ENCODE measurements at regions not wholly inside any gene's neighbourhood (a gene's known extent, or its start where the extent isn't known, plus 50 kb on each side); places are given as distances from the start of the nearest gene placed in this dataset.

GRCh38 chr12:94039199-94039840 is 109.1 kb upstream of the PLXNC1 start:
- H3K9me3 ChIP-seq (ENCODE audit: control insufficient read depth in 2 of 2, low read length in 2 of 2) = peaks cover 0 to 4% of the 10 kb centered on the region in 2 donors
- no peak overlapping the region for H3K27ac ChIP-seq (ENCODE audit: low read depth in 2 of 2, low read length in 2 of 2)

DNA sequence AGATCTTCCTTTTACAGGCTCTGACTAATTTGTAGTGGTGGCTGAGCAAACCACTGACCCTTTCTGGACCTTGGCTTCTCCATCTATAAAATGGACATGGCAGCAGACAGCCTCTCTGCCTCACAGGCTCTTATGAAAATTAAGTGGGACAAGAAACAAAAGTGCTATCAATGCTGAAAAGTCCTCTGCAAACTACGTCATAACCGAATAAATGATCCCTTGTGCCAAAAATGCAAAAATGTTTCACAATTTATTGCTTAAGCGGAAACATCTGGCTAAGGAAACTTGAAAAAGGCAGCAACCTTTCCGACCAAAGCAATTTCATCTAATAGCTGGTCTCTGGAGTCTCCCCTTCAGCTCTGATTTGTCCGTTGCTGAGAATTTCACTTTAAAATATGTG is 108.5 kb upstream of the PLXNC1 start:
- H3K4me1 ChIP-seq (ENCODE audit: control insufficient read depth in 2 of 2, insufficient read depth in 2 of 2, low read length in 2 of 2) = no peaks in the 10 kb centered on the region

More at GRCh38 chr12:94039199-94039840, 109.1 kb upstream of the PLXNC1 start:
- Histone ChIP-seq H3K9ac (ENCODE audit: low read depth in 1 of 2, low read length in 2 of 2) (no peak overlapping the region), H3K36me3 (ENCODE audit: control insufficient read depth in 2 of 2, insufficient read depth in 2 of 2, low read length in 2 of 2) (no peaks in the 10 kb centered on the region), H3K4me1 (ENCODE audit: control insufficient read depth in 2 of 2, insufficient read depth in 2 of 2, low read length in 2 of 2) (peaks cover 0 to 1% of the 10 kb centered on the region in 2 donors), H3K4me3 (ENCODE audit: low read length in 2 of 2) (no peak overlapping the region), H3K27me3 (ENCODE audit: control insufficient read depth in 2 of 2, insufficient read depth in 2 of 2, low read length in 2 of 2) (no peaks in the 10 kb centered on the region)

GRCh38 chr12:94041850-94042249 is 106.5 kb upstream of the PLXNC1 start:
- Histone ChIP-seq H3K27ac (ENCODE audit: low read depth in 2 of 2, low read length in 2 of 2) (no peak overlapping the region), H3K9me3 (ENCODE audit: control insufficient read depth in 2 of 2, low read length in 2 of 2) (no peaks in the 10 kb centered on the region), H3K4me1 (ENCODE audit: control insufficient read depth in 2 of 2, insufficient read depth in 2 of 2, low read length in 2 of 2) (no peaks in the 10 kb centered on the region), H3K27me3 (ENCODE audit: control insufficient read depth in 2 of 2, insufficient read depth in 2 of 2, low read length in 2 of 2) (no peaks in the 10 kb centered on the region), H3K4me3 (ENCODE audit: low read length in 2 of 2) (no peak overlapping the region), H3K36me3 (ENCODE audit: control insufficient read depth in 2 of 2, insufficient read depth in 2 of 2, low read length in 2 of 2) (no peaks in the 10 kb centered on the region), H3K9ac (ENCODE audit: low read depth in 1 of 2, low read length in 2 of 2) (no peak overlapping the region)

More for the DNA sequence above, 108.5 kb upstream of the PLXNC1 start:
- H3K27ac ChIP-seq (ENCODE audit: low read depth in 2 of 2, low read length in 2 of 2) = no peak overlapping the region
- no peak overlapping the region for H3K4me3 ChIP-seq (ENCODE audit: low read length in 2 of 2)
- no peak overlapping the region for H3K9ac ChIP-seq (ENCODE audit: low read depth in 1 of 2, low read length in 2 of 2)
- no peaks in the 10 kb centered on the region for H3K36me3 ChIP-seq (ENCODE audit: control insufficient read depth in 2 of 2, insufficient read depth in 2 of 2, low read length in 2 of 2)
- no peaks in the 10 kb centered on the region for H3K27me3 ChIP-seq (ENCODE audit: control insufficient read depth in 2 of 2, insufficient read depth in 2 of 2, low read length in 2 of 2)
- no peaks in the 10 kb centered on the region for H3K9me3 ChIP-seq (ENCODE audit: control insufficient read depth in 2 of 2, low read length in 2 of 2)

GRCh38 chr12:94042321-94042720 is 106.1 kb upstream of the PLXNC1 start:
- no peaks in the 10 kb centered on the region for H3K4me1 ChIP-seq (ENCODE audit: control insufficient read depth in 2 of 2, insufficient read depth in 2 of 2, low read length in 2 of 2)

DNA sequence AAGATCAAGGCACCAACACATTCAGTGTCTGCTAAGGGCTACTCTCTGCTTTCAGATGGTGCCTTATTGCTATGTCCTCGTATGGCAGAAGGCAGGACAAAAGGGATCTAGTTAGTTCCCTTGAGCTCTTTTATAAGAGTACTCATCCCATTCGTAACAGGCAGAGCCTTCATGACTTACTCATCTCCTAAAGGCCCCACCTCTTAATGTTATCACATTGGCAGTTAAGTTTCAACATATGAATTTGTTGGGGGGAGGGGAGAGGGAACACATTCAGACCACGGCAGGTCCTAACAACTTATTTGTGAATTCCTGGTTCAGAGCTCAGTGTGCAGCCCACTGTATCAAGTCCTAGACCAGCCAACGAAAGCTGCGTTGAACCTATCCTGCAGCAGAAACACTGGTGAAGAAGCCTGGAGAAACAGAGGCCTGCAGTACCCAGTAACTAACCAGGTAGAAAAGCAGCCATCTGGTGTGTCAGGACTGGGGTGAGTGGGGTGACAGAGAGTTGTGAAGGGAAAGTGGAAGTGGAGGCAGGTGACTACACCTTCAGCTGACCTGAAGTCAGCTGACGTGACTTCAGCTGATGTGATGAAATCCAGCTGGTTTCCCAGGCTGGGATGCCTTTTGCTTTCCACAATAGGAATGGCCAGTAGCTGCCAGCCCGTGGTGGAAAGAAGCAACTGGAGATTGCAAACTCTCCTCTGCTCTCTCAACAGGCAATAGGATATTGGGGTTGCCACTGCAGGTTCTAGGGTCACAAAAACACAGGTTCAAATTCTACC is 101.6 kb upstream of the PLXNC1 start:
- Histone ChIP-seq H3K27me3 (ENCODE audit: control insufficient read depth in 2 of 2, insufficient read depth in 2 of 2, low read length in 2 of 2) (no peaks in the 10 kb centered on the region), H3K9ac (ENCODE audit: low read depth in 1 of 2, low read length in 2 of 2) (no peak overlapping the region), H3K4me1 (ENCODE audit: control insufficient read depth in 2 of 2, insufficient read depth in 2 of 2, low read length in 2 of 2) (no peaks in the 10 kb centered on the region), H3K36me3 (ENCODE audit: control insufficient read depth in 2 of 2, insufficient read depth in 2 of 2, low read length in 2 of 2) (no peaks in the 10 kb centered on the region), H3K4me3 (ENCODE audit: low read length in 2 of 2) (no peak overlapping the region), H3K9me3 (ENCODE audit: control insufficient read depth in 2 of 2, low read length in 2 of 2) (no peaks in the 10 kb centered on the region), H3K27ac (ENCODE audit: low read depth in 2 of 2, low read length in 2 of 2) (no peak overlapping the region)

More at GRCh38 chr12:94042321-94042720, 106.1 kb upstream of the PLXNC1 start:
- Histone ChIP-seq H3K9ac (ENCODE audit: low read depth in 1 of 2, low read length in 2 of 2) (no peak overlapping the region), H3K4me3 (ENCODE audit: low read length in 2 of 2) (no peak overlapping the region), H3K9me3 (ENCODE audit: control insufficient read depth in 2 of 2, low read length in 2 of 2) (no peaks in the 10 kb centered on the region), H3K27me3 (ENCODE audit: control insufficient read depth in 2 of 2, insufficient read depth in 2 of 2, low read length in 2 of 2) (no peaks in the 10 kb centered on the region), H3K27ac (ENCODE audit: low read depth in 2 of 2, low read length in 2 of 2) (no peak overlapping the region), H3K36me3 (ENCODE audit: control insufficient read depth in 2 of 2, insufficient read depth in 2 of 2, low read length in 2 of 2) (no peaks in the 10 kb centered on the region)

DNA sequence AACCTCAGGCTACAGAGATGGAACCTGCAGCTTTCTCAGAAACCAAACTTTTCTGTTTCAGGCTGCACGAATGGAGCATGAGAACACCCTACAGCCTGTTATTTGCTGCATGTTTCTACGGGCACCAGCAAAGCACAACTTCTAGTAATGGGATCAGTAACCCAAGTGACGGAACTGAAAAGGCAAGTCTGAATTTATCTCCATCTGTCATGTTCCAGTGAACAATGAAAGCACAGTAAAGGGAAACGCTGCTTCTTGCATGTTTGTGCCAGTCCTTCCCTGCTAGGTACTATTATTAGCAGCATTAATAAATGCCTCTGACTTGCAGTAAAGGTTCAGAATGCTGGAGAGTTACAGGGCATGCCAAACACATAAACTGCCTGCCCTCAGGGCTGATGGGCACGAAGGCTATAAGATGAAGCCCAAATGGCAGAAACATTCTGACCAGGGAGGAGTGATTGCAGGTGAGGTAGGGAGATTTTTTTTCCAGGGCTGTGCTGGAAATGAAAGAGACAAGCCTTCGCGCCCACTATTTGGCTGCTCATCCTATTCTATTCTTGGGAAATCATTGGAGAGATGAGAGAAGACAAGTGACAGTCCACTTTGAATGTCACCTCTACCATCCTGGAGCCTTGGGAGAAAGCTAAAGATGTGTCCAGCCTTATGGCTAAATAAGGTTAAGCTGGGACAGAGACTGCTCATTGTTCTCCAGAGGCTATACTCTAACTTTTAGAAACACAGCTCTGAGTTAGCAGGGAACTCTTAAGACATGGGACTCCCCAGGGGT is 100.4 kb upstream of the PLXNC1 start:
- Histone ChIP-seq H3K4me3 (ENCODE audit: low read length in 2 of 2) (no peak overlapping the region), H3K36me3 (ENCODE audit: control insufficient read depth in 2 of 2, insufficient read depth in 2 of 2, low read length in 2 of 2) (no peaks in the 10 kb centered on the region), H3K27me3 (ENCODE audit: control insufficient read depth in 2 of 2, insufficient read depth in 2 of 2, low read length in 2 of 2) (no peaks in the 10 kb centered on the region), H3K4me1 (ENCODE audit: control insufficient read depth in 2 of 2, insufficient read depth in 2 of 2, low read length in 2 of 2) (peaks cover 2 to 3% of the 10 kb centered on the region in 2 donors), H3K9me3 (ENCODE audit: control insufficient read depth in 2 of 2, low read length in 2 of 2) (no peaks in the 10 kb centered on the region), H3K9ac (ENCODE audit: low read depth in 1 of 2, low read length in 2 of 2) (no peak overlapping the region), H3K27ac (ENCODE audit: low read depth in 2 of 2, low read length in 2 of 2) (no peak overlapping the region)

GRCh38 chr12:94048757-94049156 is 99.6 kb upstream of the PLXNC1 start:
- Histone ChIP-seq H3K27me3 (ENCODE audit: control insufficient read depth in 2 of 2, insufficient read depth in 2 of 2, low read length in 2 of 2) (no peaks in the 10 kb centered on the region), H3K9me3 (ENCODE audit: control insufficient read depth in 2 of 2, low read length in 2 of 2) (no peaks in the 10 kb centered on the region), H3K4me1 (ENCODE audit: control insufficient read depth in 2 of 2, insufficient read depth in 2 of 2, low read length in 2 of 2) (peaks cover 5 to 8% of the 10 kb centered on the region in 2 donors), H3K27ac (ENCODE audit: low read depth in 2 of 2, low read length in 2 of 2) (no peak overlapping the region), H3K4me3 (ENCODE audit: low read length in 2 of 2) (no peak overlapping the region), H3K36me3 (ENCODE audit: control insufficient read depth in 2 of 2, insufficient read depth in 2 of 2, low read length in 2 of 2) (no peaks in the 10 kb centered on the region), H3K9ac (ENCODE audit: low read depth in 1 of 2, low read length in 2 of 2) (no peak overlapping the region)

GRCh38 chr12:94049718-94050117 is 98.7 kb upstream of the PLXNC1 start:
- H3K4me3 ChIP-seq (ENCODE audit: low read length in 2 of 2) = no peak overlapping the region
- no peaks in the 10 kb centered on the region for H3K9me3 ChIP-seq (ENCODE audit: control insufficient read depth in 2 of 2, low read length in 2 of 2)
- H3K27ac ChIP-seq (ENCODE audit: low read depth in 2 of 2, low read length in 2 of 2) = no peak overlapping the region
- H3K36me3 ChIP-seq (ENCODE audit: control insufficient read depth in 2 of 2, insufficient read depth in 2 of 2, low read length in 2 of 2) = no peaks in the 10 kb centered on the region
- no peak overlapping the region for H3K9ac ChIP-seq (ENCODE audit: low read depth in 1 of 2, low read length in 2 of 2)
- no peaks in the 10 kb centered on the region for H3K27me3 ChIP-seq (ENCODE audit: control insufficient read depth in 2 of 2, insufficient read depth in 2 of 2, low read length in 2 of 2)
- peaks cover 8 to 14% of the 10 kb centered on the region in 2 donors for H3K4me1 ChIP-seq (ENCODE audit: control insufficient read depth in 2 of 2, insufficient read depth in 2 of 2, low read length in 2 of 2)

DNA sequence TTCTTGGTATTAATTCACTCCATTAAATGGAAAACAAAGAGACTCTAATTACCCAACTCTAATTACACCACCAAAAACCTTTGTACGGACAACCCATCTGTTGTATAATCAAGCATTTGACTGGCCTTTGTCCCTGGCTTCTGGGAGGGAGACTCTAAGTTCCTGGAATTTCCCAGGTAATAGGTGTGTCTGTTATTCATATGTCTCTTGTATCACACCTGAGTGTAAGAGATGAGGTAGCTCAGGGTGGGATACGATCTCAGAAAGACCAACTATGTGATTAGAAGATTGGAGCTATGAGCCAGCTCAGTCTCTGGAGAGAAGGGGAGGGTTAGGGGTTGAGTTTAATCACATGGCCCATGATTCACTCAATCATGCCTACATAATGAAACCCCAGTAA is 94.7 kb upstream of the PLXNC1 start:
- no peak overlapping the region for H3K4me3 ChIP-seq (ENCODE audit: low read length in 2 of 2)
- H3K27me3 ChIP-seq (ENCODE audit: control insufficient read depth in 2 of 2, insufficient read depth in 2 of 2, low read length in 2 of 2) = no peaks in the 10 kb centered on the region
- no peak overlapping the region for H3K9ac ChIP-seq (ENCODE audit: low read depth in 1 of 2, low read length in 2 of 2)
- H3K27ac ChIP-seq (ENCODE audit: low read depth in 2 of 2, low read length in 2 of 2) = peak overlapping the region; percentile 58 to 76
- H3K9me3 ChIP-seq (ENCODE audit: control insufficient read depth in 2 of 2, low read length in 2 of 2) = no peaks in the 10 kb centered on the region
- H3K4me1 ChIP-seq (ENCODE audit: control insufficient read depth in 2 of 2, insufficient read depth in 2 of 2, low read length in 2 of 2) = peaks cover 14 to 19% of the 10 kb centered on the region in 2 donors
- H3K36me3 ChIP-seq (ENCODE audit: control insufficient read depth in 2 of 2, insufficient read depth in 2 of 2, low read length in 2 of 2) = no peaks in the 10 kb centered on the region

- Histone ChIP-seq H3K27ac (ENCODE audit: low read depth in 2 of 2, low read length in 2 of 2) (peak overlapping the region; percentile 58 to 76), H3K9ac (ENCODE audit: low read depth in 1 of 2, low read length in 2 of 2) (no peak overlapping the region), H3K4me3 (ENCODE audit: low read length in 2 of 2) (no peak overlapping the region)
Measured at GRCh38 chr12:94055528-94055927, 92.8 kb upstream of the PLXNC1 start.

More at GRCh38 chr12:94055528-94055927, 92.8 kb upstream of the PLXNC1 start:
- H3K36me3 ChIP-seq (ENCODE audit: control insufficient read depth in 2 of 2, insufficient read depth in 2 of 2, low read length in 2 of 2) = no peaks in the 10 kb centered on the region
- peaks cover 14 to 29% of the 10 kb centered on the region in 2 donors for H3K4me1 ChIP-seq (ENCODE audit: control insufficient read depth in 2 of 2, insufficient read depth in 2 of 2, low read length in 2 of 2)
- H3K9me3 ChIP-seq (ENCODE audit: control insufficient read depth in 2 of 2, low read length in 2 of 2) = no peaks in the 10 kb centered on the region
- no peaks in the 10 kb centered on the region for H3K27me3 ChIP-seq (ENCODE audit: control insufficient read depth in 2 of 2, insufficient read depth in 2 of 2, low read length in 2 of 2)
